Thyroid gland (tissue), 4 donors: ENCODE measurements at regions not wholly inside any gene's neighbourhood (a gene's known extent, or its start where the extent isn't known, plus 50 kb on each side); places are given as distances from the start of the nearest gene placed in this dataset.

ENCODE experiments used
- POLR2A ChIP-seq, 2 donors: fragments of 450-650 bp; IDR thresholded peaks; one replicate each; pipeline ENCODE4 v1.6.1; 2017; ENCODE audit warnings: antibody characterized with exemption in 2 of 2, mild to moderate bottlenecking in 2 of 2, moderate library complexity in 1 of 2
- TF ChIP-seq, protein P1 (sequence below), 6 experiments: fragments of 200-600 bp in 3 of 6; fragments of 450-650 bp in 3 of 6; sonication (generic) in 3 of 6; IDR thresholded peaks; one replicate each; pipeline ENCODE4 v1.5.1; 2016 to 2019; ENCODE audit warnings: antibody characterized with exemption in 6 of 6, mild to moderate bottlenecking in 2 of 6, inconsistent platforms in 1 of 6, moderate library complexity in 1 of 6

DNA sequence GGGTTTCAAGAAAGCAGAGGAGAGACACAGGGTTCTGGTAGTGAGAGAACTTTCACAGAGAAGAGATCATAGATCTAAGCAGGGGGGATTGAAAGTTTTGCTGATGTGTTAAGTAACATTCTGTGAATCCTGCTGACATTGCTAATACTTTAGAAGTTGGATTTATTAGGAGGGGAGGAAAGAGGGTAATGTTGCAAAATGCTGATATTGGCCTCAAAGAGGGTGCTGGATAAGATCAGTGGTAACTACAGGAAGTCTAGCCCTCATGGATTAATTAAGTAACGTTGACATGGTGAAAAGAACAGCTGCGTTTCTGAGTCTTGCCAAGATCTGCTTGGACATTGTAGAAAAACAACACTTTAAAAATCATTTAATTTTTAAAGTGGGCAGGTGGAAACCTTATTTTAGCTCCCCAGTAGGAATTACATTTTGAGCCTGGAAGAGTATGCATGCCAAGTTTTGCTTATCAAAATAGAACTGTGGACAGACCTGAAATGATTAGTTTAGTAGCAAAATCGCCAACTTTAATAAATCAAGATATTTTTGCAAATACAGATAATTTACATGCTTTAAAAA is 606.0 kb upstream of the HTR1E start:
- TF ChIP-seq, protein P1, sequence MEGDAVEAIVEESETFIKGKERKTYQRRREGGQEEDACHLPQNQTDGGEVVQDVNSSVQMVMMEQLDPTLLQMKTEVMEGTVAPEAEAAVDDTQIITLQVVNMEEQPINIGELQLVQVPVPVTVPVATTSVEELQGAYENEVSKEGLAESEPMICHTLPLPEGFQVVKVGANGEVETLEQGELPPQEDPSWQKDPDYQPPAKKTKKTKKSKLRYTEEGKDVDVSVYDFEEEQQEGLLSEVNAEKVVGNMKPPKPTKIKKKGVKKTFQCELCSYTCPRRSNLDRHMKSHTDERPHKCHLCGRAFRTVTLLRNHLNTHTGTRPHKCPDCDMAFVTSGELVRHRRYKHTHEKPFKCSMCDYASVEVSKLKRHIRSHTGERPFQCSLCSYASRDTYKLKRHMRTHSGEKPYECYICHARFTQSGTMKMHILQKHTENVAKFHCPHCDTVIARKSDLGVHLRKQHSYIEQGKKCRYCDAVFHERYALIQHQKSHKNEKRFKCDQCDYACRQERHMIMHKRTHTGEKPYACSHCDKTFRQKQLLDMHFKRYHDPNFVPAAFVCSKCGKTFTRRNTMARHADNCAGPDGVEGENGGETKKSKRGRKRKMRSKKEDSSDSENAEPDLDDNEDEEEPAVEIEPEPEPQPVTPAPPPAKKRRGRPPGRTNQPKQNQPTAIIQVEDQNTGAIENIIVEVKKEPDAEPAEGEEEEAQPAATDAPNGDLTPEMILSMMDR (IDR thresholded peaks at IDR 0.05) = no peak
- TF ChIP-seq POLR2A (IDR thresholded peaks at IDR 0.05) = no peak
